WTC11 (cell line): ENCODE measurements at regions not wholly inside any gene's neighbourhood (a gene's known extent, or its start where the extent isn't known, plus 50 kb on each side); places are given as distances from the start of the nearest gene placed in this dataset.

Experiments used
- NR3C1 ChIP-seq: sonication (generic); formaldehyde crosslinking; conservative IDR thresholded peaks from 2 replicates; pipeline ENCODE4 v1.8.1; 2023; ENCODE audit warnings: low read depth, mild to moderate bottlenecking, missing genetic modification reagents
- SOX15 ChIP-seq: fragments of 250-450 bp; sonication (Bioruptor Pico); IDR thresholded peaks from 2 replicates; pipeline ENCODE4 v1.9.0; 2021; ENCODE audit warnings: mild to moderate bottlenecking
- SP1 ChIP-seq: sonication (generic); formaldehyde crosslinking; conservative IDR thresholded peaks from 2 replicates; pipeline ENCODE4 v1.8.1; 2022; ENCODE audit warnings: missing genetic modification reagents
- ZNF396 ChIP-seq: fragments of 250-450 bp; sonication (Bioruptor Pico); IDR thresholded peaks from 2 replicates; pipeline ENCODE4 v1.8.0; 2021; ENCODE audit warnings: mild to moderate bottlenecking, moderate library complexity, borderline replicate concordance
- TF ChIP-seq, protein P1 (sequence below): sonication (generic); formaldehyde crosslinking; IDR thresholded peaks from 2 replicates; pipeline ENCODE4 v1.8.0; 2022; ENCODE audit warnings: mild to moderate bottlenecking, missing genetic modification reagents
- TF ChIP-seq, protein P2 (sequence below): fragments of 200-600 bp; IDR thresholded peaks from 2 replicates; pipeline ENCODE4 v1.8.0; 2022; ENCODE audit warnings: antibody characterized with exemption

DNA sequence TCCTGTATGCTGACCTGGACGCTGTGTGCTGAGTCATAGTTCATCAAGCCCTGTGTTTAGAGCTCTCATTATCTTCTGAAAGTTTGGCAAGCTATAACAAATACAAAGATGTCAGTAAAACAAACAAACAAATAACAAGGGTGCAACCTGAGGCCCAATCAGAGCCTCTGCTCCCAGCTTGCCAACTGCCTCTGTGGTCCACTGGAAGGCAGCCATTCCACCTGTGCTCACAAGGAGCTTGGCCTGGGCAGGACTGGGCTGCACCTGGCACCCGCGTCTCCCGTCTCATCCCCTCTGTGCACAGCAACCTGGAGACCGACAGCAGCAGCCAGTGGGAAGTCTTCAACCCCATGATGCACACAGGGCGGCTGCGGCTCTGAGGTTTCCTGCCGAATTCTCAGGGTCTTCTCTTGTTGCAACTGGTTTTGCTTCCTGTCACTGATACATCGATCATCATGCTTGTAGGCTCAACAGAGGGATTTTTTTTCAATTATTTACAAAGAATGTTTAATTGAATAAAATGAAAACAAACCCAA, 97.8 kb downstream of the TMEM18 start:
- no peak for TF ChIP-seq SP1
- no peak for TF ChIP-seq ZNF396
- no peak for TF ChIP-seq SOX15
- TF ChIP-seq, protein P1, sequence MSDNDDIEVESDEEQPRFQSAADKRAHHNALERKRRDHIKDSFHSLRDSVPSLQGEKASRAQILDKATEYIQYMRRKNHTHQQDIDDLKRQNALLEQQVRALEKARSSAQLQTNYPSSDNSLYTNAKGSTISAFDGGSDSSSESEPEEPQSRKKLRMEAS (CRISPR knock-in tag) = no peak
- TF ChIP-seq, protein P2, sequence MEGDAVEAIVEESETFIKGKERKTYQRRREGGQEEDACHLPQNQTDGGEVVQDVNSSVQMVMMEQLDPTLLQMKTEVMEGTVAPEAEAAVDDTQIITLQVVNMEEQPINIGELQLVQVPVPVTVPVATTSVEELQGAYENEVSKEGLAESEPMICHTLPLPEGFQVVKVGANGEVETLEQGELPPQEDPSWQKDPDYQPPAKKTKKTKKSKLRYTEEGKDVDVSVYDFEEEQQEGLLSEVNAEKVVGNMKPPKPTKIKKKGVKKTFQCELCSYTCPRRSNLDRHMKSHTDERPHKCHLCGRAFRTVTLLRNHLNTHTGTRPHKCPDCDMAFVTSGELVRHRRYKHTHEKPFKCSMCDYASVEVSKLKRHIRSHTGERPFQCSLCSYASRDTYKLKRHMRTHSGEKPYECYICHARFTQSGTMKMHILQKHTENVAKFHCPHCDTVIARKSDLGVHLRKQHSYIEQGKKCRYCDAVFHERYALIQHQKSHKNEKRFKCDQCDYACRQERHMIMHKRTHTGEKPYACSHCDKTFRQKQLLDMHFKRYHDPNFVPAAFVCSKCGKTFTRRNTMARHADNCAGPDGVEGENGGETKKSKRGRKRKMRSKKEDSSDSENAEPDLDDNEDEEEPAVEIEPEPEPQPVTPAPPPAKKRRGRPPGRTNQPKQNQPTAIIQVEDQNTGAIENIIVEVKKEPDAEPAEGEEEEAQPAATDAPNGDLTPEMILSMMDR = no peak
- no peak for TF ChIP-seq NR3C1 (CRISPR knock-in tag)
